Fibroblast of the aortic adventitia (primary cell): ENCODE measurements at regions not wholly inside any gene's neighbourhood (a gene's known extent, or its start where the extent isn't known, plus 50 kb on each side); places are given as distances from the start of the nearest gene placed in this dataset.
"Not testable (repeated sequence)": the region's sequence is repeated elsewhere in the genome, so short reads cannot be mapped to it uniquely, and the experiment has no call there.

ENCODE experiments used
- DNase-seq: peaks from one replicate; pipeline ENCODE4 v3.0.0-alpha.2; 2010; ENCODE audit warnings: low read depth
- H3K4me3 ChIP-seq: 2 replicates; pipeline ENCODE4 v1.5.1; 2011; ENCODE audit warnings: low read depth, mild to moderate bottlenecking, control low read depth, low read length, moderate library complexity
- TF ChIP-seq, protein P1 (sequence below): IDR thresholded peaks from 2 replicates; pipeline ENCODE4 v1.5.1; 2011; ENCODE audit warnings: mild to moderate bottlenecking, low read length, control low read depth, inconsistent platforms; ENCODE audit not compliant: insufficient read depth

DNA sequence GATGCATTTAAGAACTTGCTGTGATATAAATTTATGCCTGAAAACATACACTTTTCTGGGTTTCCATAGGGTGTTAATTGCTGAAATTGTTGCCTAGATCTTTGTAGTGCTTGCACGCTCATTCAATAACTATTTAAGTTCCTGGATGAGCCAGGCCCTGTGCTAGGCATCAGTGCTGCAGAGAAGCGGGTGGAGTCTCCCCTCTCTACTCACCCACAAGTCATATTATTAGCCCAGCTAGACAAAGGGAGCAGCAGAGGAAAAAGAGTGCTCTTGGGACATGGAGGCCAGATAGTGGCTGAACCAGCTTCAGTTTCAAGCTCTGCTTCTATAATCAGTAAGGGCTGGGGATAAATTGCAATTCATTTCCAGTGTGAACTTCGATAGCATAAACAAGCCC, 329.1 kb downstream of the TFAP2B start:
- TF ChIP-seq, protein P1, sequence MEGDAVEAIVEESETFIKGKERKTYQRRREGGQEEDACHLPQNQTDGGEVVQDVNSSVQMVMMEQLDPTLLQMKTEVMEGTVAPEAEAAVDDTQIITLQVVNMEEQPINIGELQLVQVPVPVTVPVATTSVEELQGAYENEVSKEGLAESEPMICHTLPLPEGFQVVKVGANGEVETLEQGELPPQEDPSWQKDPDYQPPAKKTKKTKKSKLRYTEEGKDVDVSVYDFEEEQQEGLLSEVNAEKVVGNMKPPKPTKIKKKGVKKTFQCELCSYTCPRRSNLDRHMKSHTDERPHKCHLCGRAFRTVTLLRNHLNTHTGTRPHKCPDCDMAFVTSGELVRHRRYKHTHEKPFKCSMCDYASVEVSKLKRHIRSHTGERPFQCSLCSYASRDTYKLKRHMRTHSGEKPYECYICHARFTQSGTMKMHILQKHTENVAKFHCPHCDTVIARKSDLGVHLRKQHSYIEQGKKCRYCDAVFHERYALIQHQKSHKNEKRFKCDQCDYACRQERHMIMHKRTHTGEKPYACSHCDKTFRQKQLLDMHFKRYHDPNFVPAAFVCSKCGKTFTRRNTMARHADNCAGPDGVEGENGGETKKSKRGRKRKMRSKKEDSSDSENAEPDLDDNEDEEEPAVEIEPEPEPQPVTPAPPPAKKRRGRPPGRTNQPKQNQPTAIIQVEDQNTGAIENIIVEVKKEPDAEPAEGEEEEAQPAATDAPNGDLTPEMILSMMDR, result no peak
- no peak overlapping the region for H3K4me3 ChIP-seq
- DNase-seq, result no peak

DNA sequence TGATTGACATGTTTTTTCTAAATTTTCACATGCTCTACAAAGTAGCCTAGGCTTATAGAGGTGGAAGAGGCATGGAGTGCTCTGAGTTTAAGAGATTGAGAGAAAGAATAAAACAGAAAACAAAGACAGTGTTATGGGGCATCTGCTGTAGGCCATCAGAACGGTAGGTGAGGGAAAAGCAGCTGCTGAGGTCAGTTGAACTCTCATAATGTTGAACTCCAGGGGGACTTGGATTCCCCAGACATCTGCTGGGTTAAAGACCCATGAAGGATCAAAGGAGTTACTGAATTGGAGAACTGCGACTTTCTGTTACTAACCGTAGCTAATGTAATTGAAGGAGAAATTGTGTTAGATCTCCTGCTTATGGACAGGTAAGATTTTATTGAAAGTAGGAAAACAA, 333.9 kb downstream of the TFAP2B start:
- no peak overlapping the region for H3K4me3 ChIP-seq
- TF ChIP-seq, protein P1, result no peak

DNA sequence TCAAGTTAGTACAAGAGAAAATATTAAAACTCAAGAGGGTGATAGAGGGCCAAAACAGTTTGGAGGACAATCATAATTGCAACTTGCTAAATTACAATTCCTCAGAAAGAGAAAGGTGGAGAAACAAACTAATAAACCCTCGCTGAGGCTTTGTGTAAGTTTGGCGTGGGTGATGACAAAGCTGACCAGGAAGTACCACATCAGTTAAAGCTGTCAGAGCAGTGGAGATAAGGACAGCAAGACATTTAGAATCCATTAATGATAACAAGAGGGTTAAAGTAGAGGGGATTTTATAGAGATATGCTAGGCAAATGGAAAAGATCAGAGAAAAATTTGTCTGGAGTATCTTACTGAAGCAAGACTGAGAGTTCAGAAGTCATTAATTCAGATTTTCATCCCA, 334.4 kb downstream of the TFAP2B start:
- no peak for DNase-seq
- no peak overlapping the region for H3K4me3 ChIP-seq
- TF ChIP-seq, protein P1, result no peak

More for the DNA sequence above, 333.9 kb downstream of the TFAP2B start:
- DNase-seq, result no peak

DNA sequence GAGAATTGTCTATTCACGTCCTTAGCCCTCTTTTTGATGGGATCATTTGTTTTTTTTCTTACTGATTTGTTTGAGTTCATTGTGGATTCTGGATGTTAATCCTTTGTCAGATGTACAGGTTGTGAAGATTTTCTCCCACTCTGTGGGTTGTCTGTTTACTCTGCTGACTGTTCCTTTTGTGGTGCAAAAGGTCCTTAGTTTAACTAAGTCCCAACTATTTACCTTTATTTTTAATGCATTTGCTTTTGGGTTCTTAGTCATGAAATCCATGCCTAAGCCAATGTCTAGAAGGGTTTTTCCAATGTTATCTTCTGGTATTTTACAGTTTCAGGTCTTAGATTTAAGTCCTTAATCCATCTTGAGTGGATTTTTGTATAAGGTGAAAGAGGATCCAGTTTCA, 336.3 kb downstream of the TFAP2B start:
- not testable (repeated sequence) for DNase-seq, H3K4me3 ChIP-seq

DNA sequence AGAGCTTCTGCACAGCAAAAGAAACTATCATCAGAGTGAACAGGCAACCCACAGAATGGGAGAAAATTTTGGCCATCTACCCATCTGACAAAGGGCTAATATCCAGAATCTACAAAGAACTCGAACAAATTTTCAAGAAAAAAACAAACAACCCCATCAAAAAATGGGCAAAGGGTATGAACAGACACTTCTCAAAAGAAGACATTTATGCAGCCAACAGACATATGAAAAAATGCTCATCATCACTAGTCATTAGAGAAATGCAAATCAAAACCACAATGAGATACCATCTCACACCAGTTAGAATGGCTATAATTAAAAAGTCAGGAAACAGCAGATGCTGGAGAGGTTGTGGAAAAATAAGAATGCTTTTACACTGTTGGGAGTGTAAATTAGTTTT, 340.6 kb downstream of the TFAP2B start:
- not testable (repeated sequence) for H3K4me3 ChIP-seq, DNase-seq

DNA sequence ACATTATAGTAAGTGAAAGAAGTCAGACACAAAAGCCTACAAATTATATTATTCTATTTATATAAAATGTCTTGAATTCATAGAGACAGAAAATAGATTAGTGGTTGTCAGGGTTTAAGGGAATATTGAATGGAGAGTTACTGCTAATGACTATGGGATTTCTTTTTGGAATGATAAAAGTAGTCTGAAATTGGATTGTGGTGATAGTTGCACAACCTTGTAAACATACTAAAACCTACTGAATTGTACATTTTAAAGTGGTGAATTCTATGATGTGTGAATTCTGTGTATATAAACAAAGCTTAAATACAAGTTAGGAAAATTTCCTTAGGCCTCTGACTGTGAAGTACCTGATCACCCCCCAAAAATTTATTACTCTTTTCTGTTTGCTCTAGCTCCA, 343.1 kb downstream of the TFAP2B start:
- DNase-seq, result no peak
- TF ChIP-seq, protein P1, result no peak
- no peak overlapping the region for H3K4me3 ChIP-seq

DNA sequence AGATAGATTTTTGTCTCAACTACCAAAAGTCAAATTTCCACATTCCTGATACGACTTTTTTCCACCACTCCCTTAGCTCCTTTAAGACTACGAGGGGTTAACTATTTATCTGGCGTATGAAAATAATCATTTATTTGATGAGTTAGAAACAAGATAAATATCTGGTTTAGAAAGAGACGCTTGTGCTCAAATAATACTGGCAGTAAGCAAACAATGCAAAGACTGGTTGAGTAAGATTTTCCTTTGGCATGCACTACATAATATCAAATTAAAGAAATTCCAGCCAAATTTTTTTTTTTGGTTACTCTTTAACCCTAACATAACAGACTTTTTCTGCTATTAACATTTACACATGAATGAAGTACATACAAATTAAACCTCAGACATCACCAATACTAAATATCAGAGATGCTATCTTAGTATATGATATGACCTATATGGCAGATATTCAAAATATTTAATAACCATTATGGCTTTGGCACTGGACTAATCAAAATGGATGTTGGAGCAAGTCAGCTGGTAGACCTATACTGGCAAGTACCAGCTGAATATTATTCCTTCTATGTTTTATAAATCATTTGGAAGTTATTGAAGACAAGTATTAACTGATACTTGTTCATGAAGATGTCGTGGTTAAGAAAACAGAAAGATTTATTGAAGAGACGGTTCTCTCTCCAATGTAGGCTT, 345.3 kb downstream of the TFAP2B start:
- TF ChIP-seq, protein P1, result no peak
- no peak overlapping the region for H3K4me3 ChIP-seq
- DNase-seq, result no peak

DNA sequence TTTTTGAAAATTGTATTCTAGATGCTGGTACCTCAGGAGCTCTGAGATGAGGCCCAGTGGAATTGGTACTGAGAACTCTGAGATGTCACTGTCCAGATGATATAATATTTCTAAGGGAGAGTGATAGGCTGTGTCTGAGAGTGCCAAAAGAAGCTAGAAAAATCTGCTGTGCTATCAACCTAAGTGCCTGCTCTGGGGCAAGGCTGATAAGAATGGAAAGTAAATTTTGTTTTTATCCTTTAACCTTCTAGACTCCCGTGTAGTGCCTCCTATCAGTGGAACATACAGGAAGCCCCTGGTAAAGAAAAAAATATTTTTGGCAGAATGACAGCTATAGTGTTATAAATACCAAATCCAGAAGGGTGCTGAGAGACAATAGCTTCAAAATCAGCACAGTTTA, 348.2 kb downstream of the TFAP2B start:
- TF ChIP-seq, protein P1, result no peak
- no peak for DNase-seq
- H3K4me3 ChIP-seq, result no peak overlapping the region
